DMS 273 (cell line): ENCODE measurements at regions not wholly inside any gene's neighbourhood (a gene's known extent, or its start where the extent isn't known, plus 50 kb on each side); places are given as distances from the start of the nearest gene placed in this dataset.

Source experiments
- DNase-seq: peaks from one replicate; lab custom pipeline; 2025; ENCODE audit not compliant: unreplicated experiment; lab: John Stamatoyannopoulos, UW

GRCh38 chr2:153197402-153198386, 280.9 kb downstream of the RPRM start:
- DNase-seq = no peak

- DNase-seq = no peak
These were observed 282.0 kb downstream of the RPRM start for GRCh38 chr2:153196378-153197058.

- DNase-seq = no peak
These were observed 283.2 kb downstream of the RPRM start for GRCh38 chr2:153195342-153195741.

GRCh38 chr2:153189091-153189888, 289.3 kb downstream of the RPRM start:
- DNase-seq = no peak

GRCh38 chr2:153179808-153180207, 298.8 kb downstream of the RPRM start:
- DNase-seq = no peak

- no peak for DNase-seq
These were observed 309.0 kb downstream of the RPRM start for GRCh38 chr2:153169609-153170008.

GRCh38 chr2:153165021-153165420, 313.5 kb downstream of the RPRM start:
- no peak for DNase-seq

- peak; percentile 83 for DNase-seq
These were observed 315.5 kb downstream of the RPRM start for GRCh38 chr2:153163055-153163454.

GRCh38 chr2:153156743-153157142, 321.8 kb downstream of the RPRM start:
- no peak for DNase-seq

GRCh38 chr2:153152036-153152435, 326.5 kb downstream of the RPRM start:
- no peak for DNase-seq

- peak; percentile 98 for DNase-seq
These were observed 333.0 kb downstream of the RPRM start for GRCh38 chr2:153145470-153145978.

- DNase-seq = no peak
These were observed 335.0 kb downstream of the RPRM start for GRCh38 chr2:153143540-153143939.

- DNase-seq = no peak
These were observed 338.1 kb downstream of the RPRM start for GRCh38 chr2:153140498-153140897.

- DNase-seq = no peak
These were observed 339.7 kb downstream of the RPRM start for GRCh38 chr2:153138651-153139375.

GRCh38 chr2:153136216-153136615, 342.3 kb downstream of the RPRM start:
- no peak for DNase-seq

- peak; percentile 20 for DNase-seq
These were observed 343.8 kb downstream of the RPRM start for GRCh38 chr2:153134725-153135124.

GRCh38 chr2:153133716-153134115, 344.8 kb downstream of the RPRM start:
- DNase-seq = no peak

GRCh38 chr2:153132418-153132817, 346.1 kb downstream of the RPRM start:
- DNase-seq = no peak

- no peak for DNase-seq
These were observed 363.4 kb downstream of the RPRM start for GRCh38 chr2:153115141-153115540.

- DNase-seq = no peak
These were observed 368.1 kb downstream of the RPRM start for GRCh38 chr2:153110486-153110885.
